ENCODE measurements at regions not wholly inside any gene's neighbourhood (a gene's known extent, or its start where the extent isn't known, plus 50 kb on each side); places are given as distances from the start of the nearest gene placed in this dataset.

DNA sequence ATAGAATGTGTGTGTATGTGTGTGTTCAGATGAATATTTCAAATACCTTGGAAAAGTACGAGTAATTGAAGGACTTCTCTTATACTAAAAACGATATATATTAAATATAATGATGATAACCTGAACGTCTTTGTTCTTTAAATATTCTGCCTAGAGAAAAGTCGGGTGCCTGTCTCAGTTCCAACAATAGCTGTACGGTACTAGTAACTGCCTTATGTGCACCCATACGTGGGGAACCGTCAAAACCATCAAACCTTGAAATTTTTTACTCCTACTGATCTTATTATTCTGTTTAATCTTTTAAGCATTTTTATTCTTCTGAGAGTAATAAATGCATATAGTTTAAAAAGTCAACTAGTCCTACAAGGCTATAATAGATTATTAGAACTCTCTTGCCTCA is 1045.7 kb downstream of the C4orf33 start:
- H3K4me3 ChIP-seq (ENCODE audit: low read depth, low read length), result no peak overlapping the region
- DNase-seq (ENCODE audit: low read depth), result no peak
- TF ChIP-seq, protein P1, sequence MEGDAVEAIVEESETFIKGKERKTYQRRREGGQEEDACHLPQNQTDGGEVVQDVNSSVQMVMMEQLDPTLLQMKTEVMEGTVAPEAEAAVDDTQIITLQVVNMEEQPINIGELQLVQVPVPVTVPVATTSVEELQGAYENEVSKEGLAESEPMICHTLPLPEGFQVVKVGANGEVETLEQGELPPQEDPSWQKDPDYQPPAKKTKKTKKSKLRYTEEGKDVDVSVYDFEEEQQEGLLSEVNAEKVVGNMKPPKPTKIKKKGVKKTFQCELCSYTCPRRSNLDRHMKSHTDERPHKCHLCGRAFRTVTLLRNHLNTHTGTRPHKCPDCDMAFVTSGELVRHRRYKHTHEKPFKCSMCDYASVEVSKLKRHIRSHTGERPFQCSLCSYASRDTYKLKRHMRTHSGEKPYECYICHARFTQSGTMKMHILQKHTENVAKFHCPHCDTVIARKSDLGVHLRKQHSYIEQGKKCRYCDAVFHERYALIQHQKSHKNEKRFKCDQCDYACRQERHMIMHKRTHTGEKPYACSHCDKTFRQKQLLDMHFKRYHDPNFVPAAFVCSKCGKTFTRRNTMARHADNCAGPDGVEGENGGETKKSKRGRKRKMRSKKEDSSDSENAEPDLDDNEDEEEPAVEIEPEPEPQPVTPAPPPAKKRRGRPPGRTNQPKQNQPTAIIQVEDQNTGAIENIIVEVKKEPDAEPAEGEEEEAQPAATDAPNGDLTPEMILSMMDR (IDR thresholded peaks at IDR 0.05; ENCODE audit: insufficient read depth, low read depth, low read length, missing control alignments), result no peak

DNA sequence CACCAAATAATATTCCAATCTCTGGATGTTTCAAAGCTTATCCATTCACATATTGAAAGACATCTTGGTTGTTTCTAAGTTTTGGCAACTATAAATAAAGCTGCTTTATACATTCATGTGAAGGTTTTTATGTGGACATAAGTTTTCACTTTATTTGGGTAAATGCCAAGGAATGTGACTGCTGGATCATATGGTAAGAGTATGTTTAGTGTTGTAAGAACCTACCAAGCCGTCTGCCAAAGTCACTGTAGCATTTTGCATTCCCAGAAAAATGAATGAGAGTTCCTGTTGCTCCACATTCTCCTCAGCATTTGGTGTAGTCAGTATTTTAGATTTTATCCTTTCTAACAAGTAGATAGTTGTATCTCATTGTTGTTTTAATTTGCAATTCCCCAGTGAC is 1047.7 kb downstream of the C4orf33 start:
- no peak overlapping the region for H3K4me3 ChIP-seq (ENCODE audit: low read depth, low read length)
- TF ChIP-seq, protein P1 (IDR thresholded peaks at IDR 0.05; ENCODE audit: insufficient read depth, low read depth, low read length, missing control alignments), result no peak
- no peak for DNase-seq (ENCODE audit: low read depth)

DNA sequence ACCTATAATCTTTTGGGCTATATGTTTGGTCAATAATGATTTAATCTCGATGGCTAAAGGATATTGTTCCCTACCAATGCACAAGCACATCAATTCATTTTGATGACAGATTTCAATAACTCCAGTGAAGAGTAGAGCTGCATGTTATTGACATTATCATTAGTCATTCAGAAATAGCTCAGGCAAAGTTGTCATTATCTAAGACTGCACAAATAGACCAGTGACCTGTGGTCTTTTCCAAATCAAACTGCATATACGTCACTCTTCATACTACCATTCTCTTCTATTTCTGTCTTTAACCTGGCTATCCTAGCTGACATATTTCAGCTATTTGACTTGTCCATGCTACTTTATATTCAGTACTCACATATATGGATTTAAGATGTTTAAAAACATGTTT is 1050.8 kb downstream of the C4orf33 start:
- DNase-seq (ENCODE audit: low read depth), result no peak
- H3K4me3 ChIP-seq (ENCODE audit: low read depth, low read length), result no peak overlapping the region
- TF ChIP-seq, protein P1 (IDR thresholded peaks at IDR 0.05; ENCODE audit: insufficient read depth, low read depth, low read length, missing control alignments), result no peak

DNA sequence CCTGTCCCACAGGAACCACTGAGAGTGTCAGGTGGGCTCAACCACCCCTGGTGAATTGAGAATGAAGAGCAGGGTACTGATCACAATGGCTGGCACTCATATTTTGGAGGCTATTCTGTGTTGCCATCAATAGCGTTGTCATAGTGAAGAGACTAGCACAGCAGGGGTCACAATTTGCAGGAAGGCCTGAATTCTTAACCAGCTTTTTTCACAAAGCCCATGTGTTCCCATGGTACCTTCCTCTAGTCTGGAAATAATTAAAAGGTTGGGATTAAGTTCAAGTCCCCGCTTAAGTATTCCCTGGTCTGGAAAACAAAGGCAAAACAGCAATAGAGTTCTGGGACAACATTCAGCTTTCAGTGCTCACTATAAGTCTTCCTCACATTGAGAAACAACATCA is 1051.7 kb downstream of the C4orf33 start:
- H3K4me3 ChIP-seq (ENCODE audit: low read depth, low read length), result no peak overlapping the region
- TF ChIP-seq, protein P1 (IDR thresholded peaks at IDR 0.05; ENCODE audit: insufficient read depth, low read depth, low read length, missing control alignments), result no peak
- DNase-seq (ENCODE audit: low read depth), result no peak

DNA sequence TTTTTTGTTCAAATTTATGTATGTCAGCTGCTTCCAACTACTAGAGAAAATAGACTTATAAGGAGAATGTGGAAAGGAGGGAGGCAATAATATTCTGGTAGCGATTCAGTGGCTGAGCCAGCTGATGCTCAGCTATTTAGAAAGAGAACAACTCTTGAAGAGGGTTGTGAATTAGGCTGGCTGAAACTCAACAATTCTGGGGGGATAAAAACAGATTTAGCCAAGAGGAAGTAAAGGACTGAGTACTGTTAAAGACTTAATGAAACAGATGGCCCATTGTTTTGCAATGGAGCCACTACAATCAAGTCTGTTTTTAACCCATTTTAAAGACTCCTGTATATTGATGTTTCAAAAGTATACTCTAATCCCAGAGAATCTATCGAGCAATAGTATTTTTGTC is 1058.9 kb downstream of the C4orf33 start:
- DNase-seq (ENCODE audit: low read depth), result no peak

DNA sequence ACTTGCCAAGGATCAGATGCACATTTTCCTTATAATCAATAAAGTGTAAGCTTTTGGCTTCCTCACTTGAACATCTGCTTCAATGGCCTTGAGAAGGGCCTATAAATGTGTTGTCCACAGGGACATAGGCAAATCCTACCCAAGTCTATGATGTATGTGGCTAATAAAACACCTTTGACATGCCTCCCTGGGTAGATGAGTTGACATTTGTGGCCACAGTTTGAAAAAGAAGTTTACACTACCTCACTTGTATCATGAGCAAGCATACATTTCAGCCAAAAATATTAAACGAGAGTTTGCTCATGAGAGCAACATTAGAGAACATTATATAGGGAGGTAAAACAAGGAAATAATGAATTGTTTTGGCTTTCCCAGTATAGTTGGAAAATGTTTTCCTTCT is 1067.7 kb downstream of the C4orf33 start:
- H3K4me3 ChIP-seq (ENCODE audit: low read depth, low read length), result no peak overlapping the region
- DNase-seq (ENCODE audit: low read depth), result no peak
- TF ChIP-seq, protein P1 (IDR thresholded peaks at IDR 0.05; ENCODE audit: insufficient read depth, low read depth, low read length, missing control alignments), result no peak

More for the DNA sequence above, 1058.9 kb downstream of the C4orf33 start:
- no peak overlapping the region for H3K4me3 ChIP-seq (ENCODE audit: low read depth, low read length)
- TF ChIP-seq, protein P1 (IDR thresholded peaks at IDR 0.05; ENCODE audit: insufficient read depth, low read depth, low read length, missing control alignments), result no peak

DNA sequence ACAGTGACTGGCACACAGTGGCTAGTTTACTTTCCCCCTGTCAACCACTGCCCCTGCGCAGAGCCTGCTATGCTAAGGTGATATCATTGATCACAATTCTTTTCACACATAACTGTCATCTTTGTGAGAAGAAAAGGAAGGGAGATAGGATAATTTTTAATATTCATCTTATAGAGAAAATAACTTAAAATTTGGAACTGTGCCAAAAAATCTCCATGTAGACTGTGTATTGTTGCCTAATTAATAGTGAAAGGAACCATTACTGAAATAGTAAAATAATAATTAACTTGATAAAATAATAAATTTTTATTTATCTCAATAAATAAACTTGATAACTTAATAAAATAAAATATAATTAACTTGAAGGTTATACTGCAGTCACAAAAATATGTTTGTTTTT is 1069.4 kb downstream of the C4orf33 start:
- no peak for DNase-seq (ENCODE audit: low read depth)
- TF ChIP-seq, protein P1 (IDR thresholded peaks at IDR 0.05; ENCODE audit: insufficient read depth, low read depth, low read length, missing control alignments), result no peak
- H3K4me3 ChIP-seq (ENCODE audit: low read depth, low read length), result no peak overlapping the region

All from GM12865 (cell line).